ENCODE measurements at regions not wholly inside any gene's neighbourhood (a gene's known extent, or its start where the extent isn't known, plus 50 kb on each side); places are given as distances from the start of the nearest gene placed in this dataset.

- no peak for TF ChIP-seq ATF3 (IDR thresholded peaks at IDR 0.05)
- no peak for TF ChIP-seq POLR2AphosphoS5 (IDR thresholded peaks at IDR 0.05; ENCODE audit: low read depth, low read length)
Observed at GRCh38 chr7:96831446-96831845, 121.8 kb upstream of the SEM1 start (continued).

DNA sequence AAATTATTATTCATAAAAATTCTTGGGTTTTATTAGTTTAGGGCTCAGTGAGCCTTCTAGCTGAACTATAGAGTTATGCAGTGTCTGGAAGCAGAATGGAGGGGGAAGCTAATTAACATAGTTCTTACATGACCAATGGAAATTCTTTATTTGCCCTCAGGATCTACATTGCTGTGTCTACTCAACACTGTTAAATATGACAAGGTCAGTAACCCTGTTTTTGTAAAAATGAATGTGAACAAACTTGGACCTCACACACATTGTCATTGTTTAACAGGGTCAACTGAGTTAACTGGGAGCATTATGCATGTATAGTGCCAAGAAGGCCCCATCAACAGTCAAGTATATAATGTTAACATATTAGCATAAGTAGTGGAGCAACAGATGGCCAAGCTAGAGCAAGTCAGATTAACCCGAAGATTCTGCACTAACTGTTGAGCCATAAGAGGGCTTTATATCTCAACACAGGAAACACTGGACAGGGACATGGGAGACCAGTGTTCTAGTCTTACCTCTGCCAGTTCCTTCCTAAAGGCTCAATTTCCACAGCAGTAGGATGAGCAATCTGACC is 122.5 kb upstream of the SEM1 start:
- no peak for ATAC-seq
- ChIA-PET CTCF (no interaction called here), RAD21 (ENCODE audit: low non-redundant PET in 1 of 2, low total read pairs in 2 of 2, uncharacterized antibody in 2 of 2, unreplicated experiment in 2 of 2) (no interaction called here), POLR2A (no interaction called here)
- no peaks in the 10 kb centered on the region for H3K36me3 ChIP-seq (ENCODE audit: control insufficient read depth in 1 of 2, insufficient read depth in 2 of 2, low read length in 2 of 2)
- intact Hi-C loops (cut with micrococcal nuclease) = no loop called here
- H3K27ac ChIP-seq (ENCODE audit: low read depth, low read length) = no peak overlapping the region
- no peak for DNase-seq (ENCODE audit: low read depth, low spot score)
- H3K4me2 ChIP-seq (ENCODE audit: low read length) = no peak overlapping the region
- H3K4me1 ChIP-seq (ENCODE audit: control insufficient read depth in 1 of 2, insufficient read depth in 2 of 2, low read length in 2 of 2) = no peaks in the 10 kb centered on the region
- no peak overlapping the region for H2AFZ ChIP-seq (ENCODE audit: low read depth, low read length, poor library complexity, severe bottlenecking)
- H3K9me2 ChIP-seq (ENCODE audit: insufficient read depth) = no peaks in the 10 kb centered on the region
- no peak overlapping the region for H3K4me3 ChIP-seq (replicated peaks in 1 of 2; ENCODE audit: low read depth in 1 of 2, low read length in 2 of 2)
- H4K20me1 ChIP-seq (ENCODE audit: insufficient read depth) = no peaks in the 10 kb centered on the region
- no peak overlapping the region for H3K9ac ChIP-seq (ENCODE audit: low read length)
- BruUV-seq (replicated peaks) = no TSS peak
- H3K9me3 ChIP-seq (ENCODE audit: control insufficient read depth in 1 of 2, insufficient read depth in 1 of 2, low read depth in 1 of 2, low read length in 2 of 2) = no peaks in the 10 kb centered on the region
- TF ChIP-seq EZH2 (IDR thresholded peaks at IDR 0.05) (no peak), TCF7L2 (IDR thresholded peaks at IDR 0.05; ENCODE audit: borderline replicate concordance, extremely low read depth, insufficient read depth, insufficient read length) (no peak), ZNF274 (IDR thresholded peaks at IDR 0.05; ENCODE audit: low read depth, low read length) (no peak), JUND (IDR thresholded peaks at IDR 0.05) (no peak), SIN3A (IDR thresholded peaks at IDR 0.05; ENCODE audit: low read depth) (no peak), ATF3 (IDR thresholded peaks at IDR 0.05) (no peak), POLR2AphosphoS5 (IDR thresholded peaks at IDR 0.05; ENCODE audit: low read depth, low read length) (no peak), ZFX (IDR thresholded peaks at IDR 0.05) (no peak), SP1 (IDR thresholded peaks at IDR 0.05; ENCODE audit: low read depth) (no peak), EZH2phosphoT487 (IDR thresholded peaks at IDR 0.05; ENCODE audit: borderline replicate concordance) (no peak), FOSL1 (IDR thresholded peaks at IDR 0.05; ENCODE audit: low read depth) (no peak), ELF1 (IDR thresholded peaks at IDR 0.05; ENCODE audit: borderline replicate concordance, low read depth) (no peak), YY1 (IDR thresholded peaks at IDR 0.05; ENCODE audit: extremely low read depth, insufficient replicate concordance, low read depth, low read length) (no peak), EGR1 (IDR thresholded peaks at IDR 0.05; ENCODE audit: low read depth) (no peak)
- TF ChIP-seq, protein P1, sequence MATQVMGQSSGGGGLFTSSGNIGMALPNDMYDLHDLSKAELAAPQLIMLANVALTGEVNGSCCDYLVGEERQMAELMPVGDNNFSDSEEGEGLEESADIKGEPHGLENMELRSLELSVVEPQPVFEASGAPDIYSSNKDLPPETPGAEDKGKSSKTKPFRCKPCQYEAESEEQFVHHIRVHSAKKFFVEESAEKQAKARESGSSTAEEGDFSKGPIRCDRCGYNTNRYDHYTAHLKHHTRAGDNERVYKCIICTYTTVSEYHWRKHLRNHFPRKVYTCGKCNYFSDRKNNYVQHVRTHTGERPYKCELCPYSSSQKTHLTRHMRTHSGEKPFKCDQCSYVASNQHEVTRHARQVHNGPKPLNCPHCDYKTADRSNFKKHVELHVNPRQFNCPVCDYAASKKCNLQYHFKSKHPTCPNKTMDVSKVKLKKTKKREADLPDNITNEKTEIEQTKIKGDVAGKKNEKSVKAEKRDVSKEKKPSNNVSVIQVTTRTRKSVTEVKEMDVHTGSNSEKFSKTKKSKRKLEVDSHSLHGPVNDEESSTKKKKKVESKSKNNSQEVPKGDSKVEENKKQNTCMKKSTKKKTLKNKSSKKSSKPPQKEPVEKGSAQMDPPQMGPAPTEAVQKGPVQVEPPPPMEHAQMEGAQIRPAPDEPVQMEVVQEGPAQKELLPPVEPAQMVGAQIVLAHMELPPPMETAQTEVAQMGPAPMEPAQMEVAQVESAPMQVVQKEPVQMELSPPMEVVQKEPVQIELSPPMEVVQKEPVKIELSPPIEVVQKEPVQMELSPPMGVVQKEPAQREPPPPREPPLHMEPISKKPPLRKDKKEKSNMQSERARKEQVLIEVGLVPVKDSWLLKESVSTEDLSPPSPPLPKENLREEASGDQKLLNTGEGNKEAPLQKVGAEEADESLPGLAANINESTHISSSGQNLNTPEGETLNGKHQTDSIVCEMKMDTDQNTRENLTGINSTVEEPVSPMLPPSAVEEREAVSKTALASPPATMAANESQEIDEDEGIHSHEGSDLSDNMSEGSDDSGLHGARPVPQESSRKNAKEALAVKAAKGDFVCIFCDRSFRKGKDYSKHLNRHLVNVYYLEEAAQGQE (IDR thresholded peaks at IDR 0.05; ENCODE audit: low read depth) = no peak
- peaks cover 24% of the 10 kb centered on the region; the same call in 1 of the 2 replicates for H3K27me3 ChIP-seq (ENCODE audit: insufficient read depth, low read length)
- no peaks in the 10 kb centered on the region for H3K79me2 ChIP-seq (ENCODE audit: insufficient read depth, low read length)
